ENCODE measurements at regions not wholly inside any gene's neighbourhood (a gene's known extent, or its start where the extent isn't known, plus 50 kb on each side); places are given as distances from the start of the nearest gene placed in this dataset.
"Not testable (repeated sequence)": the region's sequence is repeated elsewhere in the genome, so short reads cannot be mapped to it uniquely, and the experiment has no call there.

- in situ Hi-C loops (cut with MboI; ENCODE audit: low sequenced_read_pairs in 4 of 4) (no loop called here), intact Hi-C loops (cut with DNase I; ENCODE audit: low total_unique reads) (no loop called here)
- H3K4me3 ChIP-seq, result no peak overlapping the region
- H3K4me1 ChIP-seq, result no peaks in the 10 kb centered on the region
- no peaks in the 10 kb centered on the region for H3K27me3 ChIP-seq
- peaks cover 0 to 3% (median 0%) of the 10 kb centered on the region in 3 donors for H3K9me3 ChIP-seq
- no peak overlapping the region for H3K27ac ChIP-seq
- DNase-seq (no peak), ATAC-seq (no peak)
- TF ChIP-seq CTCF (IDR thresholded peaks at IDR 0.05 in 4 of 5, conservative IDR thresholded peaks at IDR 0.05 in 1 of 5) (no peak), POLR2A (IDR thresholded peaks at IDR 0.05) (no peak)
- no peaks in the 10 kb centered on the region for H3K36me3 ChIP-seq
These were observed 77.4 kb upstream of the AGA start for GRCh38 chr4:177519481-177520260.

- Histone ChIP-seq H3K27ac (no peak overlapping the region), H3K4me3 (no peak overlapping the region), H3K9me3 (no peaks in the 10 kb centered on the region), H3K36me3 (no peaks in the 10 kb centered on the region), H3K27me3 (no peaks in the 10 kb centered on the region), H3K4me1 (no peaks in the 10 kb centered on the region)
- ATAC-seq (no peak), DNase-seq (no peak)
- in situ Hi-C loops (cut with MboI; ENCODE audit: low sequenced_read_pairs in 4 of 4), result no loop called here
- TF ChIP-seq POLR2A (IDR thresholded peaks at IDR 0.05) (no peak), CTCF (IDR thresholded peaks at IDR 0.05 in 4 of 5, conservative IDR thresholded peaks at IDR 0.05 in 1 of 5) (no peak)
- intact Hi-C loops (cut with DNase I; ENCODE audit: low total_unique reads), result no loop called here
These were observed 86.4 kb upstream of the AGA start for GRCh38 chr4:177528620-177529019.

GRCh38 chr4:177530561-177530960, 88.3 kb upstream of the AGA start:
- intact Hi-C loops (cut with DNase I; ENCODE audit: low total_unique reads), result no loop called here
- H3K9me3 ChIP-seq, result no peaks in the 10 kb centered on the region
- no peaks in the 10 kb centered on the region for H3K36me3 ChIP-seq
- in situ Hi-C loops (cut with MboI; ENCODE audit: low sequenced_read_pairs in 4 of 4), result no loop called here
- H3K27me3 ChIP-seq, result no peaks in the 10 kb centered on the region
- no peak for TF ChIP-seq POLR2A (IDR thresholded peaks at IDR 0.05)
- H3K4me3 ChIP-seq, result no peak overlapping the region
- no peak for ATAC-seq
- no peak for DNase-seq
- no peak overlapping the region for H3K27ac ChIP-seq
- no peaks in the 10 kb centered on the region for H3K4me1 ChIP-seq

GRCh38 chr4:177532358-177532757, 90.1 kb upstream of the AGA start:
- Histone ChIP-seq H3K4me3 (no peak overlapping the region), H3K4me1 (no peaks in the 10 kb centered on the region), H3K36me3 (no peaks in the 10 kb centered on the region), H3K9me3 (no peaks in the 10 kb centered on the region), H3K27me3 (no peaks in the 10 kb centered on the region), H3K27ac (no peak overlapping the region)
- DNase-seq (no peak), ATAC-seq (no peak)
- intact Hi-C loops (cut with DNase I; ENCODE audit: low total_unique reads) (no loop called here), in situ Hi-C loops (cut with MboI; ENCODE audit: low sequenced_read_pairs in 4 of 4) (no loop called here)
- no peak for TF ChIP-seq POLR2A (IDR thresholded peaks at IDR 0.05)
- no peak for TF ChIP-seq CTCF (IDR thresholded peaks at IDR 0.05 in 4 of 5, conservative IDR thresholded peaks at IDR 0.05 in 1 of 5)

GRCh38 chr4:177534841-177535240, 92.6 kb upstream of the AGA start:
- intact Hi-C loops (cut with DNase I; ENCODE audit: low total_unique reads); DNase-seq; H3K36me3 ChIP-seq; ATAC-seq; H3K27me3 ChIP-seq; H3K4me3 ChIP-seq; H3K9me3 ChIP-seq; H3K4me1 ChIP-seq; H3K27ac ChIP-seq; in situ Hi-C loops (cut with MboI; ENCODE audit: low sequenced_read_pairs in 4 of 4): not testable (repeated sequence)

GRCh38 chr4:177546745-177547144, 104.5 kb upstream of the AGA start:
- in situ Hi-C loops (cut with MboI; ENCODE audit: low sequenced_read_pairs in 4 of 4), result no loop called here

More at GRCh38 chr4:177546745-177547144, 104.5 kb upstream of the AGA start:
- DNase-seq, result no peak
- no peaks in the 10 kb centered on the region for H3K36me3 ChIP-seq
- no peaks in the 10 kb centered on the region for H3K9me3 ChIP-seq
- no peak for ATAC-seq
- TF ChIP-seq POLR2A (IDR thresholded peaks at IDR 0.05) (no peak), CTCF (IDR thresholded peaks at IDR 0.05 in 4 of 5, conservative IDR thresholded peaks at IDR 0.05 in 1 of 5) (no peak)
- H3K27me3 ChIP-seq, result no peaks in the 10 kb centered on the region
- H3K4me3 ChIP-seq, result no peak overlapping the region
- H3K27ac ChIP-seq, result no peak overlapping the region
- intact Hi-C loops (cut with DNase I; ENCODE audit: low total_unique reads), result no loop called here
- no peaks in the 10 kb centered on the region for H3K4me1 ChIP-seq

Data from gastrocnemius medialis (tissue), 4 donors.